ENCODE measurements at regions not wholly inside any gene's neighbourhood (a gene's known extent, or its start where the extent isn't known, plus 50 kb on each side); places are given as distances from the start of the nearest gene placed in this dataset.
A peak's percentile ranks its signal among the peaks of the same experiment; 100 is the strongest.

GRCh38 chr3:83496462-83496861 is 1462.3 kb upstream of the CADM2 start:
- FAIRE-seq, result no peak
- TF ChIP-seq CTCF (IDR thresholded peaks at IDR 0.05; ENCODE audit: insufficient read depth, low read length, severe bottlenecking), result no peak

GRCh38 chr3:83498361-83499016 is 1460.3 kb upstream of the CADM2 start:
- FAIRE-seq (no peak), DNase-seq (ENCODE audit: low read depth) (no peak)
- Histone ChIP-seq H3K27me3 (ENCODE audit: control insufficient read depth, insufficient read depth, low read length) (no peaks in the 10 kb centered on the region), H3K4me3 (ENCODE audit: low read depth, low read length) (no peak overlapping the region), H3K36me3 (ENCODE audit: control insufficient read depth, insufficient read depth, low read length) (no peaks in the 10 kb centered on the region)
- no peak for TF ChIP-seq CTCF (IDR thresholded peaks at IDR 0.05; ENCODE audit: insufficient read depth, low read length, severe bottlenecking)

More at GRCh38 chr3:83496462-83496861, 1462.3 kb upstream of the CADM2 start:
- Histone ChIP-seq H3K4me3 (ENCODE audit: low read depth, low read length) (no peak overlapping the region), H3K36me3 (ENCODE audit: control insufficient read depth, insufficient read depth, low read length) (no peaks in the 10 kb centered on the region), H3K27me3 (ENCODE audit: control insufficient read depth, insufficient read depth, low read length) (no peaks in the 10 kb centered on the region)
- no peak for DNase-seq (ENCODE audit: low read depth)

- FAIRE-seq (no peak), DNase-seq (ENCODE audit: low read depth) (peak; percentile 48)
- H3K4me3 ChIP-seq (ENCODE audit: low read depth, low read length), result no peak overlapping the region
- TF ChIP-seq CTCF (IDR thresholded peaks at IDR 0.05; ENCODE audit: insufficient read depth, low read length, severe bottlenecking), result no peak
- H3K36me3 ChIP-seq (ENCODE audit: control insufficient read depth, insufficient read depth, low read length), result no peaks in the 10 kb centered on the region
- H3K27me3 ChIP-seq (ENCODE audit: control insufficient read depth, insufficient read depth, low read length), result no peaks in the 10 kb centered on the region
Observed at GRCh38 chr3:83500422-83500821, 1458.4 kb upstream of the CADM2 start.

- DNase-seq (ENCODE audit: low read depth), result peak; percentile 3
- H3K27me3 ChIP-seq (ENCODE audit: control insufficient read depth, insufficient read depth, low read length), result no peaks in the 10 kb centered on the region
- no peaks in the 10 kb centered on the region for H3K36me3 ChIP-seq (ENCODE audit: control insufficient read depth, insufficient read depth, low read length)
- no peak overlapping the region for H3K4me3 ChIP-seq (ENCODE audit: low read depth, low read length)
- peak; percentile 93 for FAIRE-seq
- no peak for TF ChIP-seq CTCF (IDR thresholded peaks at IDR 0.05; ENCODE audit: insufficient read depth, low read length, severe bottlenecking)
Observed at GRCh38 chr3:83500931-83501330, 1457.9 kb upstream of the CADM2 start.

- DNase-seq (ENCODE audit: low read depth) (no peak), FAIRE-seq (no peak)
- Histone ChIP-seq H3K4me3 (ENCODE audit: low read depth, low read length) (no peak overlapping the region), H3K36me3 (ENCODE audit: control insufficient read depth, insufficient read depth, low read length) (no peaks in the 10 kb centered on the region), H3K27me3 (ENCODE audit: control insufficient read depth, insufficient read depth, low read length) (no peaks in the 10 kb centered on the region)
- TF ChIP-seq CTCF (IDR thresholded peaks at IDR 0.05; ENCODE audit: insufficient read depth, low read length, severe bottlenecking), result no peak
Observed at GRCh38 chr3:83513051-83513450, 1445.7 kb upstream of the CADM2 start.

GRCh38 chr3:83513677-83514076 is 1445.1 kb upstream of the CADM2 start:
- no peak for TF ChIP-seq CTCF (IDR thresholded peaks at IDR 0.05; ENCODE audit: insufficient read depth, low read length, severe bottlenecking)

More at GRCh38 chr3:83513677-83514076, 1445.1 kb upstream of the CADM2 start:
- H3K27me3 ChIP-seq (ENCODE audit: control insufficient read depth, insufficient read depth, low read length), result no peaks in the 10 kb centered on the region
- DNase-seq (ENCODE audit: low read depth), result no peak
- H3K4me3 ChIP-seq (ENCODE audit: low read depth, low read length), result no peak overlapping the region
- no peak for FAIRE-seq
- H3K36me3 ChIP-seq (ENCODE audit: control insufficient read depth, insufficient read depth, low read length), result no peaks in the 10 kb centered on the region
